Activated CD8-positive, alpha-beta T cell treated with anti-CD3 and anti-CD28 coated beads for 36 hours (primary cell): ENCODE measurements at regions not wholly inside any gene's neighbourhood (a gene's known extent, or its start where the extent isn't known, plus 50 kb on each side); places are given as distances from the start of the nearest gene placed in this dataset.

Source experiments
- ATAC-seq: fragments of 200-7000 bp; cut with Tn5 transposase; one replicate; pipeline ENCODE4 v1.10.0; 2021; ENCODE audit warnings: mild to moderate bottlenecking, moderate library complexity
- CTCF ChIA-PET: fragments of 350-600 bp; sonication (Branson Sonifier 250); formaldehyde crosslinking; loops from one replicate; lab custom pipeline; 2021; ENCODE audit warnings: antibody characterized with exemption; lab: Charles Lee
- POLR2A ChIA-PET: fragments of 350-600 bp; sonication (Branson Sonifier 250); formaldehyde crosslinking; loops from one replicate; lab custom pipeline; 2021; ENCODE audit warnings: antibody characterized with exemption; lab: Charles Lee
- DNase-seq: peaks from one replicate; pipeline ENCODE4 v3.0.0-alpha.2; 2020
- H3K27ac Mint-ChIP-seq: one replicate; pipeline ENCODE4 v1.8.0; 2021; ENCODE audit warnings: mild to moderate bottlenecking, mixed read lengths
- H3K27me3 Mint-ChIP-seq: one replicate; pipeline ENCODE4 v1.8.0; 2021; ENCODE audit warnings: mixed read lengths
- H3K36me3 Mint-ChIP-seq: one replicate; pipeline ENCODE4 v1.8.0; 2021; ENCODE audit warnings: low read depth, mixed read lengths
- H3K4me1 Mint-ChIP-seq: one replicate; pipeline ENCODE4 v1.8.0; 2021; ENCODE audit warnings: low read depth, mixed read lengths
- H3K4me3 Mint-ChIP-seq: one replicate; pipeline ENCODE4 v1.8.0; 2021; ENCODE audit warnings: mild to moderate bottlenecking, moderate library complexity, mixed read lengths
- H3K9me3 Mint-ChIP-seq: one replicate; pipeline ENCODE4 v1.8.0; 2021; ENCODE audit warnings: mixed read lengths
- intact Hi-C: fragments of 100-400 bp; cut with micrococcal nuclease; formaldehyde crosslinking; loops from one replicate; pipeline ENCODE4 v1.10.0; 2022
- TF ChIP-seq, protein P1 (sequence below): fragments of 200-600 bp; IDR thresholded peaks from one replicate; pipeline ENCODE4 v1.8.0; 2022; ENCODE audit warnings: antibody characterized with exemption, mild to moderate bottlenecking

DNA sequence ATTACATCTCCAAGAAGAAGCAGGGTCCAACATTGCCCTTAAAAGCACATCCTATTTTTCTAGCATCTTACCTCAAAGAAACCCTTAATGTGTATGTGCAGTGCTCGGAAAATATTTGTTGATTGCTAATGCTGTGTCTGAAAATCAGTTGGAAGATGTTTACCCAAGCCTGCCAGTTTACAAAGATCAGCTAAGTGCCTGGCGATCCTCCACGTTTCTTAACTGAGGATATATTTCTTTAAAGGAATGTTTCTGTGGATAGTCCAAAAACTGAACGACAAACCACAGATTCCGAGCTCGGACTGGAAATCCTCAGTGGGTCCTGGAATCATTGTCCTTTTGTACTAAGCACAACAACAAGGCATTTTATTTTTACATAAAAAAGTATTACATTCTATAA lies 595.7 kb upstream of the ARID1B start:
- ATAC-seq, result no peak
- H3K27ac Mint-ChIP-seq, result no peak overlapping the region
- ChIA-PET CTCF (no interaction called here), POLR2A (no interaction called here)
- DNase-seq, result no peak
- no peaks in the 10 kb centered on the region for H3K36me3 Mint-ChIP-seq
- peaks cover 3% of the 10 kb centered on the region for H3K27me3 Mint-ChIP-seq
- peaks cover 7% of the 10 kb centered on the region for H3K9me3 Mint-ChIP-seq
- H3K4me1 Mint-ChIP-seq, result no peaks in the 10 kb centered on the region
- intact Hi-C loops, result no loop called here
- no peak overlapping the region for H3K4me3 Mint-ChIP-seq
- TF ChIP-seq, protein P1, sequence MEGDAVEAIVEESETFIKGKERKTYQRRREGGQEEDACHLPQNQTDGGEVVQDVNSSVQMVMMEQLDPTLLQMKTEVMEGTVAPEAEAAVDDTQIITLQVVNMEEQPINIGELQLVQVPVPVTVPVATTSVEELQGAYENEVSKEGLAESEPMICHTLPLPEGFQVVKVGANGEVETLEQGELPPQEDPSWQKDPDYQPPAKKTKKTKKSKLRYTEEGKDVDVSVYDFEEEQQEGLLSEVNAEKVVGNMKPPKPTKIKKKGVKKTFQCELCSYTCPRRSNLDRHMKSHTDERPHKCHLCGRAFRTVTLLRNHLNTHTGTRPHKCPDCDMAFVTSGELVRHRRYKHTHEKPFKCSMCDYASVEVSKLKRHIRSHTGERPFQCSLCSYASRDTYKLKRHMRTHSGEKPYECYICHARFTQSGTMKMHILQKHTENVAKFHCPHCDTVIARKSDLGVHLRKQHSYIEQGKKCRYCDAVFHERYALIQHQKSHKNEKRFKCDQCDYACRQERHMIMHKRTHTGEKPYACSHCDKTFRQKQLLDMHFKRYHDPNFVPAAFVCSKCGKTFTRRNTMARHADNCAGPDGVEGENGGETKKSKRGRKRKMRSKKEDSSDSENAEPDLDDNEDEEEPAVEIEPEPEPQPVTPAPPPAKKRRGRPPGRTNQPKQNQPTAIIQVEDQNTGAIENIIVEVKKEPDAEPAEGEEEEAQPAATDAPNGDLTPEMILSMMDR, result no peak

DNA sequence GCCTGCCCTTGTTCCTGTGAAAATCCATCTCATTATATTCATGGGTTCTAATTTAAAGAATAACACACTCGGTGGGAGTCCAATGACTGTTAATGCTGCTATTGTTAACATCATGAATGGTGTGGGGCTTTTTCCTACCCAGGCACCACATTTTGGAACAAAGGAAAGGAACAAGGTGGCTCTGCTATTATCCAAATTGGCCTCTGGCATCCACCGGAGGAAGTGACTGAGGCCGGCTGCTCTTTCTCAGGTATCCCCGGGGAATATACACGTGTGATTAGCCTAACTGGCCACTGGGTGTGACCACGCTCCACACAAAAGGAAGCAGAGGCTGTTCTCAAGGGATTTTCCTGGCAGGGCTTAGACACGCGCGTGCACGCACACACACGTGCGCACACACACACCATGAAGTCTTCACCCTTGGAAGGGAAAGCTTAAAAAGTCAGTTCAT lies 601.2 kb upstream of the ARID1B start:
- Mint-ChIP-seq H3K36me3 (no peaks in the 10 kb centered on the region), H3K9me3 (peaks cover 7% of the 10 kb centered on the region), H3K4me3 (no peak overlapping the region), H3K4me1 (peaks cover 12% of the 10 kb centered on the region), H3K27ac (no peak overlapping the region), H3K27me3 (peaks cover 1% of the 10 kb centered on the region)
- intact Hi-C loops, result no loop called here
- DNase-seq (no peak), ATAC-seq (no peak)
- POLR2A ChIA-PET, result no interaction called here
- TF ChIP-seq, protein P1, result no peak
- CTCF ChIA-PET, result no interaction called here

DNA sequence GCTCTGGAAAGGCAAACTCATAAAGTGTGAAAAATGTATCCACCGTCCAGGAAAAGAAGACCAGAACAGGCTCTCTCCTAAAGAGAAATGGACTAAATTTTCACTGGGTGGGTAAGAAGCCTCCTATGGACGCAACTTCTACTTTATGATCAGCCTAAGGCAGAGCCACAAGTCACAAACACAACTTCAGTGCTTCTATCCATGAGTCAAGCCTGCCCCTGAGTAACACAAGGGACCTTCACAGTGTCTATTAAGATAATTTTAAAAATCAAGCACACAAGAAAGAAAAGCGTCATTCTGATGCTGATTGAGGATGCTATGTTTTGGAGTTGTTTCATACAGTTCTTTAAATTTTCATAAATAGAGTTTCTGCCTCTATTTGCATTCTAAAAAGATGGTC lies 601.7 kb upstream of the ARID1B start:
- Mint-ChIP-seq H3K9me3 (peaks cover 7% of the 10 kb centered on the region), H3K27ac (no peak overlapping the region), H3K4me1 (peaks cover 12% of the 10 kb centered on the region), H3K4me3 (no peak overlapping the region), H3K27me3 (peaks cover 1% of the 10 kb centered on the region), H3K36me3 (no peaks in the 10 kb centered on the region)
- POLR2A ChIA-PET, result no interaction called here
- CTCF ChIA-PET, result no interaction called here
- ATAC-seq, result no peak
- intact Hi-C loops, result no loop called here
- TF ChIP-seq, protein P1, result no peak
- DNase-seq, result no peak

DNA sequence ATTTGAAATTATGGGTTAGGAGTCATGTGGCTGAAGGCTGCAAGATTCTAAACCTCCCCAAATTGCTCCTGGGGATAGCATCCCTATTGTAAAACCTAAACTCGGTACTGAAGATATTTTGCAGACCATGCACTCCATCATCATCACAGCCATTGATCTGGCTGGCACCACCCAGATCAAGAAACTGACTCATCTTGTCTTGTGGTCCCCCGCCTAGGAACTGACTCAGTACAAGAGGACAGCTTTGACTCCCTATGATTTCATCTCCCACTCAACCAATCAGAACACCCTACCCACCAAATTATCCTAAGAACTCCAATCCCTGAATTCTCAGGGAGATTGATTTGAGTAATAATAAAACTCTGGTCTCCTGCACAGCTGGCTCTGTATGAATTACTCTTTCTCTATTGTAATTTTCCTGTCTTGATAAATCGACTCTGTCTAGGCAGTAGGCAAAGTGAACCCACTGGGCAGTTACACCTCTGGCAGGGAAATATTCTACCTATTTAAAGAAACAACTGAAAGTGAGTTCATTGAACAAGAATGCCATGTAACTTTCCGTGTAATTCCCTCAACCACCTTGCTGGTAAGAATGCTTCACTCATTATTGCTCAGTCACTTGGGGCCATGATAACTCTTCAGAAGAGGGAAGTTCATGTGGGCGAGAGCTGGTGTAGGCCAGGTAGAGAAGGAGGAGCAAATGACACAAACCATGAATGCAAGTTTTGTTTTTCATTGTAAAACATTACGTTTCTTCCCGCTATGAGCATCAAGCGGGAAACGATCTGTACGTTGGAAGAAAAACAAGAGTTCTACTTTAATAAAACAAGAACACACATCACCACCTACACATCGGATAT lies 602.9 kb upstream of the ARID1B start:
- H3K4me3 Mint-ChIP-seq, result no peak overlapping the region
- peaks cover 7% of the 10 kb centered on the region for H3K9me3 Mint-ChIP-seq
- H3K36me3 Mint-ChIP-seq, result no peaks in the 10 kb centered on the region
- H3K27me3 Mint-ChIP-seq, result peaks cover 1% of the 10 kb centered on the region
- ATAC-seq, result peak; percentile 94
- POLR2A ChIA-PET, result no interaction called here
- intact Hi-C loops, result no loop called here
- CTCF ChIA-PET, result no interaction called here
- peaks cover 16% of the 10 kb centered on the region for H3K4me1 Mint-ChIP-seq
- peak; percentile 52 for DNase-seq
- H3K27ac Mint-ChIP-seq, result peak overlapping the region; percentile 5
- TF ChIP-seq, protein P1, result no peak

DNA sequence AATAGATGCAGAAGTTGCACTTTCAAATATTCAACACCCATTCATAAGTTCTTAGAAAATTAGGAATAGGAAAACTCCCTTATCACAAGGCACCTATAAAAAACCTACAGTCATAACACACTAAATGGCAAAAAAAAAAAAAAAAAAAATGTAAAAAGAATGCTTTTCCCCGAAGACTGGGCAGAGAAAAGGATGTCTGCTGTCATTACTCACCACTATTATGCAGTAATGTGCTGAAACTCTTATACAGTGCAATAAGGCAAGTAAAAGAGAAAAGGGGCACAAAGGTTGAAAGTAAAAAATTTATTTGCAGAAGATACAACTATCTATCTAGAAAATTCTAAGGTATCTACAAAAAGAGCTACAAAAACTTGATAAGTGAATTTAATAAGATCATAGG lies 607.8 kb upstream of the ARID1B start:
- no peaks in the 10 kb centered on the region for H3K36me3 Mint-ChIP-seq
- H3K9me3 Mint-ChIP-seq, result no peaks in the 10 kb centered on the region
- H3K4me1 Mint-ChIP-seq, result peaks cover 40% of the 10 kb centered on the region
- intact Hi-C loops, result no loop called here
- CTCF ChIA-PET, result no interaction called here
- TF ChIP-seq, protein P1, result no peak
- DNase-seq (no peak), ATAC-seq (no peak)
- no peak overlapping the region for H3K4me3 Mint-ChIP-seq
- peaks cover 1% of the 10 kb centered on the region for H3K27me3 Mint-ChIP-seq
- POLR2A ChIA-PET, result no interaction called here
- H3K27ac Mint-ChIP-seq, result no peak overlapping the region
